ENCODE measurements at regions not wholly inside any gene's neighbourhood (a gene's known extent, or its start where the extent isn't known, plus 50 kb on each side); places are given as distances from the start of the nearest gene placed in this dataset.

- H2BK120ac ChIP-seq (ENCODE audit: low read depth, low read length): no peak overlapping the region
Observed at GRCh38 chr2:185215497-185215896, 523.1 kb upstream of the FSIP2 start.

DNA sequence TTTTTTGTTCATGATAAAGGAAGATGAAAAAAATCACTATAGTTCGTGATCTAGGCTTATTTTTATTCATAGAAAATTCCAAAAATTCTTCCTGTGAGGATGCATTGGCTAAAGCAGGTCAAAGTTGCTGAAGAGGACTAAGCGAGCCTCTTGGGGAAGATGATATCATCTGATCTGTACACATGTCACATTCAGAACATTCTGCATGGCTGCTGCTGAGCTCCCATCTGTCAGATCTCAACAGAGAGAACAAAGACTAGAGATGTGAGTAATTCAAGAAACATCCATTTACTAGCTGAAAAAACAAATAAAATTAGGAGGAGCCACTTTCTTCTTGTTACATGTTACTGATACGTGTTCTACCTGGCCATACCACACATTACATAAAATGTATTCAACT, 518.6 kb upstream of the FSIP2 start:
- no peak overlapping the region for H2BK5ac ChIP-seq (ENCODE audit: low read depth, low read length, poor library complexity, severe bottlenecking)
- no peak overlapping the region for H3K4ac ChIP-seq (ENCODE audit: low read depth in 1 of 2, low read length in 2 of 2)
- H3K27me3 ChIP-seq (ENCODE audit: control insufficient read depth in 1 of 2, insufficient read depth in 1 of 2, low read length in 2 of 2): no peaks in the 10 kb centered on the region
- 40% methylated on average over 1 of the region's 3 CpGs for WGBS
- H2BK15ac ChIP-seq (ENCODE audit: low read depth, poor library complexity, severe bottlenecking): no peak overlapping the region
- no peaks in the 10 kb centered on the region for H3K4me1 ChIP-seq (ENCODE audit: control insufficient read depth, insufficient read depth, low read depth, low read length)
- no peaks in the 10 kb centered on the region for H3K79me1 ChIP-seq (replicated peaks; ENCODE audit: low read length, poor library complexity, severe bottlenecking)
- H2BK12ac ChIP-seq (ENCODE audit: low read length in 2 of 2): no peak overlapping the region
- H3K9ac ChIP-seq (ENCODE audit: low read length): no peak overlapping the region
- no peak overlapping the region for H3K14ac ChIP-seq (ENCODE audit: low read length in 2 of 2)
- no peak overlapping the region for H3K4me2 ChIP-seq (ENCODE audit: low read length, poor library complexity, severe bottlenecking)
- H3K9me3 ChIP-seq (ENCODE audit: control insufficient read depth, low read length): no peaks in the 10 kb centered on the region
- H2AFZ ChIP-seq (ENCODE audit: low read depth, low read length): no peak overlapping the region
- H3K23ac ChIP-seq (ENCODE audit: low read length in 2 of 2): no peak overlapping the region
- H2BK120ac ChIP-seq (ENCODE audit: low read depth, low read length): no peak overlapping the region
- no peak overlapping the region for H3K4me3 ChIP-seq (ENCODE audit: insufficient read depth in 1 of 2, low read depth in 1 of 2, low read length in 2 of 2)
- no peak overlapping the region for H2AK5ac ChIP-seq (ENCODE audit: low read length, severe bottlenecking)
- no peak overlapping the region for H4K91ac ChIP-seq (ENCODE audit: low read length)
- no peaks in the 10 kb centered on the region for H3K36me3 ChIP-seq (ENCODE audit: control insufficient read depth in 1 of 2, insufficient read depth in 2 of 2, low read depth in 1 of 2, low read length in 2 of 2)
- H3K27ac ChIP-seq (ENCODE audit: low read length, poor library complexity, severe bottlenecking): no peak overlapping the region
- H3K18ac ChIP-seq (ENCODE audit: low read depth in 1 of 2, low read length in 2 of 2): no peak overlapping the region
- no peak overlapping the region for H4K8ac ChIP-seq (ENCODE audit: low read length)
- DNase-seq: peak; percentile 19

More at GRCh38 chr2:185215497-185215896, 523.1 kb upstream of the FSIP2 start:
- H3K9me3 ChIP-seq (ENCODE audit: control insufficient read depth, low read length): no peaks in the 10 kb centered on the region
- no peak overlapping the region for H2BK12ac ChIP-seq (ENCODE audit: low read length in 2 of 2)
- H3K4me2 ChIP-seq (ENCODE audit: low read length, poor library complexity, severe bottlenecking): no peak overlapping the region
- WGBS: 72% methylated on average over 2 of the region's 3 CpGs
- H2BK5ac ChIP-seq (ENCODE audit: low read depth, low read length, poor library complexity, severe bottlenecking): no peak overlapping the region
- H3K9ac ChIP-seq (ENCODE audit: low read length): no peak overlapping the region
- no peak overlapping the region for H2BK15ac ChIP-seq (ENCODE audit: low read depth, poor library complexity, severe bottlenecking)
- H3K18ac ChIP-seq (ENCODE audit: low read depth in 1 of 2, low read length in 2 of 2): no peak overlapping the region
- H3K14ac ChIP-seq (ENCODE audit: low read length in 2 of 2): no peak overlapping the region
- DNase-seq: no peak
- H4K8ac ChIP-seq (ENCODE audit: low read length): no peak overlapping the region
- H3K36me3 ChIP-seq (ENCODE audit: control insufficient read depth in 1 of 2, insufficient read depth in 2 of 2, low read depth in 1 of 2, low read length in 2 of 2): no peaks in the 10 kb centered on the region
- no peaks in the 10 kb centered on the region for H3K27me3 ChIP-seq (ENCODE audit: control insufficient read depth in 1 of 2, insufficient read depth in 1 of 2, low read length in 2 of 2)
- no peak overlapping the region for H3K4ac ChIP-seq (ENCODE audit: low read depth in 1 of 2, low read length in 2 of 2)
- H3K27ac ChIP-seq (ENCODE audit: low read length, poor library complexity, severe bottlenecking): no peak overlapping the region
- no peaks in the 10 kb centered on the region for H3K79me1 ChIP-seq (replicated peaks; ENCODE audit: low read length, poor library complexity, severe bottlenecking)
- H3K23ac ChIP-seq (ENCODE audit: low read length in 2 of 2): no peak overlapping the region
- H4K91ac ChIP-seq (ENCODE audit: low read length): no peak overlapping the region
- no peak overlapping the region for H2AK5ac ChIP-seq (ENCODE audit: low read length, severe bottlenecking)
- no peak overlapping the region for H3K4me3 ChIP-seq (ENCODE audit: insufficient read depth in 1 of 2, low read depth in 1 of 2, low read length in 2 of 2)
- H2AFZ ChIP-seq (ENCODE audit: low read depth, low read length): no peak overlapping the region
- H3K4me1 ChIP-seq (ENCODE audit: control insufficient read depth, insufficient read depth, low read depth, low read length): no peaks in the 10 kb centered on the region

DNA sequence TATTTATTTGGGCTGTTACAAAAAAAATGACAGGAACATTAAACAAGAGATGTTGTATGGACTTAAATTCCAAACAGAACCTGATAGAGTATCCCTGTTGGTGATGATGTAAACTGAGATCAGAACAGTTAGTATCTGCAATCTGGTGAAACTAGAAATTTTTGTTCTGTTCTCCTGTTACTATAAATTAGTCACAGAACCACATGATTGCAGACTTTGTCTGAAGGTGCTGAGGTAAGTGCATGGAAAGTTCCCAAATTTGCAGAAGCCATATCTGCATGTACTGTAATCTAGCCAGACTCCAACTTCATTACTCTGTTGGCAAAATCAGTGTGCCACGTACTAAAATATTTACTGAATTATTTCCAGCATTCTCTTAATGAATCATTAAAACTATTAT, 516.3 kb upstream of the FSIP2 start:
- Histone ChIP-seq H3K36me3 (ENCODE audit: control insufficient read depth in 1 of 2, insufficient read depth in 2 of 2, low read depth in 1 of 2, low read length in 2 of 2) (no peaks in the 10 kb centered on the region), H2BK120ac (ENCODE audit: low read depth, low read length) (no peak overlapping the region), H3K4me1 (ENCODE audit: control insufficient read depth, insufficient read depth, low read depth, low read length) (no peaks in the 10 kb centered on the region), H3K23ac (ENCODE audit: low read length in 2 of 2) (no peak overlapping the region), H2AK5ac (ENCODE audit: low read length, severe bottlenecking) (no peak overlapping the region), H3K4me2 (ENCODE audit: low read length, poor library complexity, severe bottlenecking) (no peak overlapping the region), H2AFZ (ENCODE audit: low read depth, low read length) (no peak overlapping the region), H4K8ac (ENCODE audit: low read length) (no peak overlapping the region), H2BK5ac (ENCODE audit: low read depth, low read length, poor library complexity, severe bottlenecking) (no peak overlapping the region), H3K79me1 (replicated peaks; ENCODE audit: low read length, poor library complexity, severe bottlenecking) (no peaks in the 10 kb centered on the region), H2BK15ac (ENCODE audit: low read depth, poor library complexity, severe bottlenecking) (no peak overlapping the region), H3K14ac (ENCODE audit: low read length in 2 of 2) (no peak overlapping the region), H3K18ac (ENCODE audit: low read depth in 1 of 2, low read length in 2 of 2) (no peak overlapping the region), H4K91ac (ENCODE audit: low read length) (no peak overlapping the region), H3K4me3 (ENCODE audit: insufficient read depth in 1 of 2, low read depth in 1 of 2, low read length in 2 of 2) (no peak overlapping the region), H3K27ac (ENCODE audit: low read length, poor library complexity, severe bottlenecking) (no peak overlapping the region), H3K9me3 (ENCODE audit: control insufficient read depth, low read length) (no peaks in the 10 kb centered on the region), H2BK12ac (ENCODE audit: low read length in 2 of 2) (no peak overlapping the region), H3K9ac (ENCODE audit: low read length) (no peak overlapping the region), H3K27me3 (ENCODE audit: control insufficient read depth in 1 of 2, insufficient read depth in 1 of 2, low read length in 2 of 2) (no peaks in the 10 kb centered on the region), H3K4ac (ENCODE audit: low read depth in 1 of 2, low read length in 2 of 2) (no peak overlapping the region)
- no peak for DNase-seq
- WGBS: no CpG with 5 or more reads among the region's 1 CpG

DNA sequence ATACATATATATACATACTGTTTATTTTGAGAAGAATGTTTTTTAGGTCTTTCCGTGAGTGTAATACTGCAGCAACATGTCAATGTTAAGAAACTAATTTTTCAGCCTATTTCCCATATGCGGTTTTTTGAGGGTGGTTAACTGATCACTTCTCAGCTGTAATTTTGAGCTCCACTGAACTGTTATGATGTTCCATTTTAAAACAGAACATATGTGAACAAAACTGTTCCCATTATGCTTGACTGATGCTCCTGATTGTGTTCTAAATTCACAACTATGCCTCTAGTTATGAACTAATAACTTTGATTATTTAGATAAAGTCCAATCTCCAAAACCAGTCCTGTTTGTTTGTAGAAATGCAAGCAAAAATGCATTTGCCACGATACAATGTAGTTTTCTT, 511.2 kb upstream of the FSIP2 start:
- no peak overlapping the region for H2BK120ac ChIP-seq (ENCODE audit: low read depth, low read length)
- H2BK12ac ChIP-seq (ENCODE audit: low read length in 2 of 2): no peak overlapping the region
- H3K4me1 ChIP-seq (ENCODE audit: control insufficient read depth, insufficient read depth, low read depth, low read length): no peaks in the 10 kb centered on the region
- H4K8ac ChIP-seq (ENCODE audit: low read length): no peak overlapping the region
- H2AK5ac ChIP-seq (ENCODE audit: low read length, severe bottlenecking): no peak overlapping the region
- no peaks in the 10 kb centered on the region for H3K36me3 ChIP-seq (ENCODE audit: control insufficient read depth in 1 of 2, insufficient read depth in 2 of 2, low read depth in 1 of 2, low read length in 2 of 2)
- H3K14ac ChIP-seq (ENCODE audit: low read length in 2 of 2): no peak overlapping the region
- no peak overlapping the region for H3K4me2 ChIP-seq (ENCODE audit: low read length, poor library complexity, severe bottlenecking)
- no peak overlapping the region for H3K18ac ChIP-seq (ENCODE audit: low read depth in 1 of 2, low read length in 2 of 2)
- H3K9me3 ChIP-seq (ENCODE audit: control insufficient read depth, low read length): no peaks in the 10 kb centered on the region
- no peak overlapping the region for H2BK15ac ChIP-seq (ENCODE audit: low read depth, poor library complexity, severe bottlenecking)
- no peak overlapping the region for H3K4me3 ChIP-seq (ENCODE audit: insufficient read depth in 1 of 2, low read depth in 1 of 2, low read length in 2 of 2)
- H3K27ac ChIP-seq (ENCODE audit: low read length, poor library complexity, severe bottlenecking): no peak overlapping the region
- no peaks in the 10 kb centered on the region for H3K79me1 ChIP-seq (replicated peaks; ENCODE audit: low read length, poor library complexity, severe bottlenecking)
- H4K91ac ChIP-seq (ENCODE audit: low read length): no peak overlapping the region
- H3K23ac ChIP-seq (ENCODE audit: low read length in 2 of 2): no peak overlapping the region
- H3K4ac ChIP-seq (ENCODE audit: low read depth in 1 of 2, low read length in 2 of 2): no peak overlapping the region
- no peaks in the 10 kb centered on the region for H3K27me3 ChIP-seq (ENCODE audit: control insufficient read depth in 1 of 2, insufficient read depth in 1 of 2, low read length in 2 of 2)
- no peak overlapping the region for H3K9ac ChIP-seq (ENCODE audit: low read length)
- no peak for DNase-seq
- no peak overlapping the region for H2AFZ ChIP-seq (ENCODE audit: low read depth, low read length)
- 100% methylated on average over 1 of the region's 3 CpGs for WGBS
- no peak overlapping the region for H2BK5ac ChIP-seq (ENCODE audit: low read depth, low read length, poor library complexity, severe bottlenecking)
